ENCODE measurements at regions not wholly inside any gene's neighbourhood (a gene's known extent, or its start where the extent isn't known, plus 50 kb on each side); places are given as distances from the start of the nearest gene placed in this dataset.

DNA sequence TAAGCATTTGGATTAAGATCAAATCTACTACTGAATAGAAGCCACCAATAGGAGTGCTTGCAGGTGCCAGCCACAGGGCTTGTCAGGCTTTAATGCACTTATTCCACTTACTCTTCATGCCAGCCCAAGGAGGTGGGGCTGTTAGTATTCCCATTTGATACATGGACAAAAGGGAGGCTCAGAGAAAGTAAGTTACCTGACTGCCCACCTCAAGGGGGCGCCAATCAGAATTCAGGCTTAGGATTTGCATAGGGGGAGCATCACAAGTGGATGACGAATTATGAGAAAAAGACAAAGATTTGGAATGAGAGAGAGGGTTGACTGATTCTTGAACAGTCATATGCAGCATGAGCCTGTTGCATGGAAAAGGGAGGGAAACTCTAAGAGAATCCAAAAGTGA, 188.4 kb upstream of the TSHZ2 start:
- TF ChIP-seq TAF1 (IDR thresholded peaks at IDR 0.05; ENCODE audit: low read depth), result no peak
- no peak for TF ChIP-seq POLR2AphosphoS5 (IDR thresholded peaks at IDR 0.05)
